ENCODE measurements at regions not wholly inside any gene's neighbourhood (a gene's known extent, or its start where the extent isn't known, plus 50 kb on each side); places are given as distances from the start of the nearest gene placed in this dataset.

- no peak for TF ChIP-seq CTCF (conservative IDR thresholded peaks at IDR 0.05; ENCODE audit: low read depth, low read length)
- Histone ChIP-seq H3K4me2 (peak overlapping the region; percentile 49), H3K27me3 (ENCODE audit: insufficient read depth, low read depth) (no peaks in the 10 kb centered on the region), H3K79me2 (ENCODE audit: insufficient read depth, low read depth) (no peaks in the 10 kb centered on the region), H4K20me1 (ENCODE audit: insufficient read depth) (no peaks in the 10 kb centered on the region), H3K4me1 (ENCODE audit: low read depth, poor library complexity, severe bottlenecking) (peaks cover 8% of the 10 kb centered on the region), H3K27ac (peak overlapping the region; percentile 22; the same call in 1 of the 2 replicates), H2AFZ (ENCODE audit: low read depth) (peak overlapping the region; percentile 83), H3K36me3 (ENCODE audit: insufficient read depth) (no peaks in the 10 kb centered on the region), H3K4me3 (IDR thresholded peaks at IDR 0.05; ENCODE audit: insufficient read depth, low read depth, low read length) (no peak overlapping the region), H3K9ac (peak overlapping the region; percentile 49)
Measured at GRCh38 chr3:197356275-197356674, 57.9 kb upstream of the DLG1 start.

- Histone ChIP-seq H4K20me1 (ENCODE audit: insufficient read depth) (no peaks in the 10 kb centered on the region), H3K79me2 (ENCODE audit: insufficient read depth, low read depth) (no peaks in the 10 kb centered on the region), H2AFZ (ENCODE audit: low read depth) (peak overlapping the region; percentile 83), H3K27me3 (ENCODE audit: insufficient read depth, low read depth) (no peaks in the 10 kb centered on the region), H3K27ac (no peak overlapping the region), H3K4me3 (IDR thresholded peaks at IDR 0.05; ENCODE audit: insufficient read depth, low read depth, low read length) (no peak overlapping the region), H3K4me2 (peak overlapping the region; percentile 49; the same call in 1 of the 2 replicates), H3K9ac (peak overlapping the region; percentile 49), H3K36me3 (ENCODE audit: insufficient read depth) (no peaks in the 10 kb centered on the region), H3K4me1 (ENCODE audit: low read depth, poor library complexity, severe bottlenecking) (peaks cover 8% of the 10 kb centered on the region)
- TF ChIP-seq CTCF (conservative IDR thresholded peaks at IDR 0.05; ENCODE audit: low read depth, low read length): no peak
Measured at GRCh38 chr3:197355713-197356112, 57.3 kb upstream of the DLG1 start.

DNA sequence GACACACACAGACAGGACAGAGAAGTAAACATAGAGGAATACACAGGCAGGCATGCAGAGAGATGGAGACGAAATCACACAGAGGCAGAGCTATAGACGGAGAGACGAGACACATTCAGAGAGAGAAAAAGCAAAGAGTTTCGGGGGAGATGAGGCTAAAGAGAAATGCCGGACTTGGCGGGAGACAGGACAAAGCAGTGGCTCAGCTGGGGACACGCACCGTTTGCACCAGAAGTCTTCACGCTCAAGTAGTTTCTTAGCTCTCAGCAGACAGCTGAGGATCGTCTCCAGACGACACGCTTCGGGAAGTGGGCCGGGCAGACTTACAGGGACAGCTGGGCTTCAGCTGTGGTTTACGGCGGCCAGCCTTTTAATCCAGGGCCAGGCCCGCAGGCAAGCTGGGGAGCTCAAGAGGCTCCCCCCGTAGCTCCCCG is 56.2 kb upstream of the DLG1 start:
- peaks cover 8% of the 10 kb centered on the region for H3K4me1 ChIP-seq (ENCODE audit: low read depth, poor library complexity, severe bottlenecking)
- no peaks in the 10 kb centered on the region for H4K20me1 ChIP-seq (ENCODE audit: insufficient read depth)
- H3K9ac ChIP-seq: no peak overlapping the region
- H3K79me2 ChIP-seq (ENCODE audit: insufficient read depth, low read depth): no peaks in the 10 kb centered on the region
- no peaks in the 10 kb centered on the region for H3K27me3 ChIP-seq (ENCODE audit: insufficient read depth, low read depth)
- no peak for TF ChIP-seq CTCF (conservative IDR thresholded peaks at IDR 0.05; ENCODE audit: low read depth, low read length)
- no peak overlapping the region for H3K4me3 ChIP-seq (IDR thresholded peaks at IDR 0.05; ENCODE audit: insufficient read depth, low read depth, low read length)
- H3K27ac ChIP-seq: no peak overlapping the region
- no peak overlapping the region for H2AFZ ChIP-seq (ENCODE audit: low read depth)
- no peaks in the 10 kb centered on the region for H3K36me3 ChIP-seq (ENCODE audit: insufficient read depth)
- H3K4me2 ChIP-seq: no peak overlapping the region

DNA sequence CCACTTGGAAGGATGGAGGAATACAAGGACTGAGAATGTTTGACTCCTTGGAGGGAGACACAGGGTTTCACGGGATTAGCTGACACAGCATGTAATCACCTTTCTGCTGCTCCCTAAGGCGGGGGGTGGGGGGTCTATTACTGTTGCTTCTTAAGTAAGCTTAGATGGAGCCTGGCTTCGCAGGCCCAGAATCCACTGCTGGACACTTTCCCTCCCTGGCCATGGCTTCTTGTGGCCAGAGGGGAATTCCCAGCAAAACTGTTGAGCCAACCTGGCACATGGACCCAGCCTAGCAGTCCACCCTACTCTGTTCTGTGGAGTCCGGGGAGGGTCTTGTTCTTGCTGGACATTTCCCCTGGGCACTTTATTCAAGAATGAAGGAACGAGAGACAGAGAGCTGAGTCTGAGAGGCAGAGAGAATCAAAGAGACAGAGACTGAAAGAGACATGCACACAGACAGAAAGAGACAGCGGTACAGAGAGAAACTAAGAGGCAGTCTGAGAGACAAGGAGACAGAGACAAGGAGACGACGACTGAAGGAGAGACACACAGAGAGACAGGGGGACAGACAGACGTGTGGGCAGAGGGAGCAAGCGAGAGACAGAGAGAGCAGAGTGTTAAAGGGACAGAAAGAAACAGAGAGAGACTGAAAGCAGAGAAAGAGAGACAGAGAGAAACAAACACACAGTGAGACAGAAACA is 55.6 kb upstream of the DLG1 start:
- H2AFZ ChIP-seq (ENCODE audit: low read depth): no peak overlapping the region
- no peak overlapping the region for H3K4me2 ChIP-seq
- H3K4me3 ChIP-seq (IDR thresholded peaks at IDR 0.05; ENCODE audit: insufficient read depth, low read depth, low read length): no peak overlapping the region
- TF ChIP-seq CTCF (conservative IDR thresholded peaks at IDR 0.05; ENCODE audit: low read depth, low read length): no peak
- no peak overlapping the region for H3K27ac ChIP-seq
- no peaks in the 10 kb centered on the region for H3K27me3 ChIP-seq (ENCODE audit: insufficient read depth, low read depth)
- no peak overlapping the region for H3K9ac ChIP-seq
- no peaks in the 10 kb centered on the region for H4K20me1 ChIP-seq (ENCODE audit: insufficient read depth)
- no peaks in the 10 kb centered on the region for H3K36me3 ChIP-seq (ENCODE audit: insufficient read depth)
- H3K4me1 ChIP-seq (ENCODE audit: low read depth, poor library complexity, severe bottlenecking): peaks cover 8% of the 10 kb centered on the region
- H3K79me2 ChIP-seq (ENCODE audit: insufficient read depth, low read depth): no peaks in the 10 kb centered on the region

Data from KMS-11 (cell line).